ENCODE measurements at regions not wholly inside any gene's neighbourhood (a gene's known extent, or its start where the extent isn't known, plus 50 kb on each side); places are given as distances from the start of the nearest gene placed in this dataset.

DNA sequence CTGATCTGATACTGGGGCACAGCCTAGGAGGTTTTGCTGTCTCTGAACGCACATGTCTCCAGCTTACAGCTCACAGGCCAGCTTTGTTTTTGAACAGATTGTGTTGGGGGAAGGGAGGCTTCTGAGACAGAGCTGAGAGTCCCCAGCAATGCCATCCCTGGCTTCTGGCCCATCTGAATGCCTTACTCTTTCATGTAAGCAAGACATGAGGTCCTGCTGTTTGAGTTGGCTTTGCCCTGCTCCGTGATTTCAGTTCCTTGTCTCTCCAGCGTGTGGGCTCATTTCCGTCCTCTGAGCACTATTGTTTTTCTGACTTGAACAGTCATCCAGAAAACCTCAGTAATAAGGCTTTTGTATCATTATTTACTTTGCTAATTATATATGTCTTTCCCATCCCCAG, 194.9 kb upstream of the TNP1 start:
- TF ChIP-seq CTCF (IDR thresholded peaks at IDR 0.05; ENCODE audit: insufficient read depth, low read length, poor library complexity, severe bottlenecking) (no peak), EZH2phosphoT487 (conservative IDR thresholded peaks at IDR 0.05; ENCODE audit: low read length) (no peak)

Data from SU-DHL-6 (cell line).